Sigmoid colon (tissue), 4 donors: ENCODE measurements at regions not wholly inside any gene's neighbourhood (a gene's known extent, or its start where the extent isn't known, plus 50 kb on each side); places are given as distances from the start of the nearest gene placed in this dataset.

Experiments
- EP300 ChIP-seq, 4 donors: sonication (generic); formaldehyde crosslinking; IDR thresholded peaks; one replicate each; pipeline ENCODE4 v1.6.1; 2017; ENCODE audit warnings: antibody characterized with exemption in 4 of 4
- POLR2A ChIP-seq, 2 donors: fragments of 450-650 bp; IDR thresholded peaks; one replicate each; pipeline ENCODE4 v1.6.1; 2016; ENCODE audit warnings: antibody characterized with exemption in 2 of 2, mild to moderate bottlenecking in 2 of 2, moderate library complexity in 2 of 2
- POLR2AphosphoS5 ChIP-seq, 4 donors: sonication (generic); formaldehyde crosslinking; IDR thresholded peaks; one replicate each; pipeline ENCODE4 v1.6.1; 2017; ENCODE audit warnings: antibody characterized with exemption in 4 of 4
- TF ChIP-seq, protein P1 (sequence below), 4 experiments: fragments of 450-650 bp in 3 of 4; fragments of 200-600 bp in 1 of 4; IDR thresholded peaks; one replicate each; pipeline ENCODE4 v1.5.1; 2016 to 2019; ENCODE audit warnings: antibody characterized with exemption in 4 of 4, mild to moderate bottlenecking in 3 of 4, moderate library complexity in 2 of 4

DNA sequence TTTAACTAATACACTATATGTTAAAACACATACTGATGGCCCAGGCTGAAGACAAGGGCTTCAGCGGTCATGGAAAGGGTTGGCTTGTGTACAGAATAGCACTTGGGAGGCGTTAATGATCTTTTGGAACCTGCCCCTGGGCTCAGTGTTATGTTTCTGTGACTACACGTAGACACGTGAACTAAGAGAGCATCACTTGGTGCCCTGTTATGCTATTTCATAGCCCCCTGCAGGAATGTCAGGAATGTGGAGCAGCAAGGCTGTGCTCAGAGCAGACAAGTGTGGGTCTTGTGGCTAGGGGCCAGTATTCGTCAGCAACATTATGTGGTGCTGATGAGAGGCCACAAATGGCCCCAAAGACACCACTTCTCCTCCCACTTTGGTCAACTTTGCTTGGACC is 132.4 kb downstream of the MAP3K21 start:
- TF ChIP-seq, protein P1, sequence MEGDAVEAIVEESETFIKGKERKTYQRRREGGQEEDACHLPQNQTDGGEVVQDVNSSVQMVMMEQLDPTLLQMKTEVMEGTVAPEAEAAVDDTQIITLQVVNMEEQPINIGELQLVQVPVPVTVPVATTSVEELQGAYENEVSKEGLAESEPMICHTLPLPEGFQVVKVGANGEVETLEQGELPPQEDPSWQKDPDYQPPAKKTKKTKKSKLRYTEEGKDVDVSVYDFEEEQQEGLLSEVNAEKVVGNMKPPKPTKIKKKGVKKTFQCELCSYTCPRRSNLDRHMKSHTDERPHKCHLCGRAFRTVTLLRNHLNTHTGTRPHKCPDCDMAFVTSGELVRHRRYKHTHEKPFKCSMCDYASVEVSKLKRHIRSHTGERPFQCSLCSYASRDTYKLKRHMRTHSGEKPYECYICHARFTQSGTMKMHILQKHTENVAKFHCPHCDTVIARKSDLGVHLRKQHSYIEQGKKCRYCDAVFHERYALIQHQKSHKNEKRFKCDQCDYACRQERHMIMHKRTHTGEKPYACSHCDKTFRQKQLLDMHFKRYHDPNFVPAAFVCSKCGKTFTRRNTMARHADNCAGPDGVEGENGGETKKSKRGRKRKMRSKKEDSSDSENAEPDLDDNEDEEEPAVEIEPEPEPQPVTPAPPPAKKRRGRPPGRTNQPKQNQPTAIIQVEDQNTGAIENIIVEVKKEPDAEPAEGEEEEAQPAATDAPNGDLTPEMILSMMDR (IDR thresholded peaks at IDR 0.05): no peak
- TF ChIP-seq POLR2A (IDR thresholded peaks at IDR 0.05): no peak
- no peak for TF ChIP-seq EP300 (IDR thresholded peaks at IDR 0.05)
- TF ChIP-seq POLR2AphosphoS5 (IDR thresholded peaks at IDR 0.05): no peak
